ENCODE measurements at regions not wholly inside any gene's neighbourhood (a gene's known extent, or its start where the extent isn't known, plus 50 kb on each side); places are given as distances from the start of the nearest gene placed in this dataset.

- no peak overlapping the region for H3K4me3 ChIP-seq (ENCODE audit: control extremely low read depth in 1 of 5, extremely low read depth in 1 of 5, insufficient read depth in 1 of 5, low read depth in 2 of 5, low read length in 4 of 5)
- no peaks in the 10 kb centered on the region for H3K9me3 Mint-ChIP-seq (ENCODE audit: insufficient read depth)
- H3K27me3 ChIP-seq (replicated peaks in 1 of 4; ENCODE audit: control extremely low read depth in 1 of 4, control insufficient read depth in 3 of 4, insufficient read depth in 4 of 4, low read length in 3 of 4) = no peaks in the 10 kb centered on the region
- H3K4me1 Mint-ChIP-seq = no peaks in the 10 kb centered on the region
- H3K27me3 Mint-ChIP-seq = peaks cover 4% of the 10 kb centered on the region
- intact Hi-C loops (cut with micrococcal nuclease) = no loop called here
- H4K20me1 ChIP-seq (ENCODE audit: control insufficient read depth, insufficient read depth, low read length, poor library complexity, severe bottlenecking) = no peaks in the 10 kb centered on the region
- H3K4me3 Mint-ChIP-seq = no peak overlapping the region
- TF ChIP-seq EZH2 (IDR thresholded peaks at IDR 0.05; ENCODE audit: borderline replicate concordance, insufficient read depth, low read depth, low read length, poor library complexity, severe bottlenecking) (no peak), CTCF (IDR thresholded peaks at IDR 0.05) (no peak)
- CTCF ChIA-PET = no interaction called here
- WGBS (ENCODE audit: insufficient coverage) = 100% methylated on average over 2 of the region's 3 CpGs
- DNase-seq = no peak
- no peaks in the 10 kb centered on the region for H3K4me1 ChIP-seq (ENCODE audit: control insufficient read depth in 2 of 2, insufficient read depth in 2 of 2, low read length in 2 of 2)
- peaks cover 0 to 1% (median 0%) of the 10 kb centered on the region in 3 donors for H3K9me3 ChIP-seq (ENCODE audit: control extremely low read depth in 1 of 3, control insufficient read depth in 2 of 3, insufficient read depth in 1 of 3, low read length in 2 of 3)
- H3K9ac ChIP-seq (ENCODE audit: low read length) = no peak overlapping the region
- no peak for ATAC-seq (ENCODE audit: low read depth)
- no peak overlapping the region for H3K27ac Mint-ChIP-seq
- no peaks in the 10 kb centered on the region for H3K36me3 ChIP-seq (replicated peaks in 1 of 2; ENCODE audit: control extremely low read depth in 1 of 2, control insufficient read depth in 1 of 2, extremely low read depth in 1 of 2, insufficient read depth in 2 of 2, low read length in 1 of 2)
- H3K27ac ChIP-seq (ENCODE audit: low read length in 2 of 2) = no peak overlapping the region
- H3K79me2 ChIP-seq (ENCODE audit: control insufficient read depth, insufficient read depth, low read length) = no peaks in the 10 kb centered on the region
- H3K4me2 ChIP-seq (replicated peaks; ENCODE audit: low read depth, low read length, poor library complexity, severe bottlenecking) = no peak overlapping the region
- H2AFZ ChIP-seq (ENCODE audit: insufficient read depth, low read depth, low read length, poor library complexity, severe bottlenecking) = no peak overlapping the region
- POLR2A ChIA-PET = no interaction called here
These were observed 299.3 kb upstream of the HS3ST1 start for GRCh38 chr4:11727903-11728564.

GRCh38 chr4:11724731-11725130 is 296.0 kb upstream of the HS3ST1 start:
- peaks cover 4% of the 10 kb centered on the region for H3K27me3 Mint-ChIP-seq
- H3K4me1 Mint-ChIP-seq = no peaks in the 10 kb centered on the region
- Histone ChIP-seq H3K4me2 (replicated peaks; ENCODE audit: low read depth, low read length, poor library complexity, severe bottlenecking) (no peak overlapping the region), H3K27me3 (replicated peaks in 1 of 4; ENCODE audit: control extremely low read depth in 1 of 4, control insufficient read depth in 3 of 4, insufficient read depth in 4 of 4, low read length in 3 of 4) (no peaks in the 10 kb centered on the region), H3K9me3 (ENCODE audit: control extremely low read depth in 1 of 3, control insufficient read depth in 2 of 3, insufficient read depth in 1 of 3, low read length in 2 of 3) (peaks cover 0 to 1% (median 0%) of the 10 kb centered on the region in 3 donors), H4K20me1 (ENCODE audit: control insufficient read depth, insufficient read depth, low read length, poor library complexity, severe bottlenecking) (no peaks in the 10 kb centered on the region), H3K36me3 (replicated peaks in 1 of 2; ENCODE audit: control extremely low read depth in 1 of 2, control insufficient read depth in 1 of 2, extremely low read depth in 1 of 2, insufficient read depth in 2 of 2, low read length in 1 of 2) (no peaks in the 10 kb centered on the region), H3K27ac (ENCODE audit: low read length in 2 of 2) (no peak overlapping the region), H3K9ac (ENCODE audit: low read length) (no peak overlapping the region), H3K4me3 (ENCODE audit: control extremely low read depth in 1 of 5, extremely low read depth in 1 of 5, insufficient read depth in 1 of 5, low read depth in 2 of 5, low read length in 4 of 5) (no peak overlapping the region), H3K79me2 (ENCODE audit: control insufficient read depth, insufficient read depth, low read length) (no peaks in the 10 kb centered on the region), H3K4me1 (ENCODE audit: control insufficient read depth in 2 of 2, insufficient read depth in 2 of 2, low read length in 2 of 2) (no peaks in the 10 kb centered on the region), H2AFZ (ENCODE audit: insufficient read depth, low read depth, low read length, poor library complexity, severe bottlenecking) (no peak overlapping the region)
- ChIA-PET CTCF (interaction anchor here (0.6 kb wide), 1 partner anchor 295 kb away, joined by 5 read pairs; no protein-coding TSS in a partner anchor), POLR2A (no interaction called here)
- TF ChIP-seq EZH2 (IDR thresholded peaks at IDR 0.05; ENCODE audit: borderline replicate concordance, insufficient read depth, low read depth, low read length, poor library complexity, severe bottlenecking) (no peak), CTCF (IDR thresholded peaks at IDR 0.05) (no peak)
- ATAC-seq (ENCODE audit: low read depth) (no peak), DNase-seq (no peak)
- H3K27ac Mint-ChIP-seq = no peak overlapping the region
- H3K9me3 Mint-ChIP-seq (ENCODE audit: insufficient read depth) = no peaks in the 10 kb centered on the region
- intact Hi-C loops (cut with micrococcal nuclease) = no loop called here
- H3K4me3 Mint-ChIP-seq = no peak overlapping the region

Measured in B cell (primary cell).